ENCODE measurements at regions not wholly inside any gene's neighbourhood (a gene's known extent, or its start where the extent isn't known, plus 50 kb on each side); places are given as distances from the start of the nearest gene placed in this dataset.

DNA sequence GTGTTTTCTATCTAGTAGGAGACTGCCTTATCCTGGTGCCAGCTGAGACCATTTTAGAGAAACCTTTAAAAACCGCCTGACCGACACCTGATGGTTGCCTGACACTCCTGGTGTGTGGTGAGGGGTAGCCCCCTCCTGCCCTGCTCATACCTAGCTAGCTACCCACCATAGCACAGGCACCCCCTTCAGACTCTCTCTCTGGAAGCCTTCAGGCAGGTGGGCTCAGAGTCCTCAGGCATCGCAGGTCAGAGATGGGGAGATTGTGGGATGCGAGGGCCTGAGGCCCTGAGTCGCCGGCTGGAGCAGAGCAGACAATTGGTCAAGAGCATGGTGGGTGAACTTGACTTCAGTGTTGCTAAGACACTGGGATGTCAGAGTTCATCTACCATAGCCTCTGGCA lies 424.6 kb downstream of the BRD1 start:
- H3K27ac ChIP-seq, result no peak overlapping the region
- TF ChIP-seq, protein P1, sequence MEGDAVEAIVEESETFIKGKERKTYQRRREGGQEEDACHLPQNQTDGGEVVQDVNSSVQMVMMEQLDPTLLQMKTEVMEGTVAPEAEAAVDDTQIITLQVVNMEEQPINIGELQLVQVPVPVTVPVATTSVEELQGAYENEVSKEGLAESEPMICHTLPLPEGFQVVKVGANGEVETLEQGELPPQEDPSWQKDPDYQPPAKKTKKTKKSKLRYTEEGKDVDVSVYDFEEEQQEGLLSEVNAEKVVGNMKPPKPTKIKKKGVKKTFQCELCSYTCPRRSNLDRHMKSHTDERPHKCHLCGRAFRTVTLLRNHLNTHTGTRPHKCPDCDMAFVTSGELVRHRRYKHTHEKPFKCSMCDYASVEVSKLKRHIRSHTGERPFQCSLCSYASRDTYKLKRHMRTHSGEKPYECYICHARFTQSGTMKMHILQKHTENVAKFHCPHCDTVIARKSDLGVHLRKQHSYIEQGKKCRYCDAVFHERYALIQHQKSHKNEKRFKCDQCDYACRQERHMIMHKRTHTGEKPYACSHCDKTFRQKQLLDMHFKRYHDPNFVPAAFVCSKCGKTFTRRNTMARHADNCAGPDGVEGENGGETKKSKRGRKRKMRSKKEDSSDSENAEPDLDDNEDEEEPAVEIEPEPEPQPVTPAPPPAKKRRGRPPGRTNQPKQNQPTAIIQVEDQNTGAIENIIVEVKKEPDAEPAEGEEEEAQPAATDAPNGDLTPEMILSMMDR (IDR thresholded peaks at IDR 0.05), result no peak
- H3K9me3 ChIP-seq, result no peaks in the 10 kb centered on the region
- no peak overlapping the region for H3K4me3 ChIP-seq
- no peaks in the 10 kb centered on the region for H3K4me1 ChIP-seq
- H3K36me3 ChIP-seq, result no peaks in the 10 kb centered on the region
- DNase-seq (no peak), ATAC-seq (no peak)
- intact Hi-C loops (cut with DNase I), result no loop called here
- H3K27me3 ChIP-seq, result peaks cover 0 to 61% of the 10 kb centered on the region in 2 donors

GRCh38 chr22:49402169-49402568 lies 425.5 kb downstream of the BRD1 start:
- Histone ChIP-seq H3K9me3 (no peaks in the 10 kb centered on the region), H3K4me3 (no peak overlapping the region), H3K36me3 (no peaks in the 10 kb centered on the region), H3K27me3 (peaks cover 0 to 65% of the 10 kb centered on the region in 2 donors), H3K4me1 (no peaks in the 10 kb centered on the region), H3K27ac (no peak overlapping the region)
- TF ChIP-seq, protein P1 (IDR thresholded peaks at IDR 0.05), result no peak
- ATAC-seq (no peak), DNase-seq (no peak)
- intact Hi-C loops (cut with DNase I), result no loop called here

DNA sequence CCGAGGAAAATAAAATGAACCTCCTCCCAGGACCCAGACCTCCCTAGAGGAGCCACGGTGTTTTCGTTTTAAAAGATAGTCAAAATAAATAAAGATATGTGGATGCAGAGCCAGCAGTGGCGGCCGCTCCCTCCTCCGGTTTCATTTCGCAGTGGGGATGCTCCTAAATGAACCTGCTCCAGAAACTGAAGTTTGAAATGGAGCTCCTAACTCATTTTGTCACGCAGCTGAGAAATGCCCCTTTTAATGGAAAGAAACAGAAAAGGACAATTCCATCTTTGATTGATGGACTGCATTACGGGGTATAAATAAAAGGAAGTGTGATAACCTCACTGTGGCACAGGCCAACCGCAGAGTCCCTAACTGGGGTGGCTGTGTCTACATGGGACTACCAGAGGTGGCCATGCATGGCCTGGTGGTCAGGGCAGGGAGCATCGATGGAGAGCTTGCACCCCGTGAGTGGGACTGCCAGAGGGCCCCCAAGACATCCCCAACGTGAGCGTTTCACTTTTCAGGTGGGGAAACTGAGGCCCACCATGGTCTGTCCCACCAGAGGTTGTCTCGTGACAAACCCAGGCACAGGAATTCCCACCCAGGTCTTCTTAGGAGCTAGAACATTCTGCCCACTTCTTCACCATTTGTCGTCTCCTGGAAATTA lies 426.6 kb downstream of the BRD1 start:
- Histone ChIP-seq H3K4me1 (no peaks in the 10 kb centered on the region), H3K9me3 (no peaks in the 10 kb centered on the region), H3K27ac (no peak overlapping the region), H3K4me3 (no peak overlapping the region), H3K27me3 (peaks cover 0 to 68% of the 10 kb centered on the region in 2 donors), H3K36me3 (no peaks in the 10 kb centered on the region)
- TF ChIP-seq, protein P1 (IDR thresholded peaks at IDR 0.05), result no peak
- intact Hi-C loops (cut with DNase I), result no loop called here
- no peak for ATAC-seq
- DNase-seq, result no peak

- ATAC-seq (no peak), DNase-seq (no peak)
- Histone ChIP-seq H3K9me3 (no peaks in the 10 kb centered on the region), H3K4me3 (no peak overlapping the region), H3K27me3 (peaks cover 0 to 68% of the 10 kb centered on the region in 2 donors), H3K36me3 (no peaks in the 10 kb centered on the region), H3K27ac (no peak overlapping the region), H3K4me1 (no peaks in the 10 kb centered on the region)
- intact Hi-C loops (cut with DNase I), result no loop called here
- TF ChIP-seq, protein P1 (IDR thresholded peaks at IDR 0.05), result no peak
These were observed 427.3 kb downstream of the BRD1 start for GRCh38 chr22:49400136-49400940.

DNA sequence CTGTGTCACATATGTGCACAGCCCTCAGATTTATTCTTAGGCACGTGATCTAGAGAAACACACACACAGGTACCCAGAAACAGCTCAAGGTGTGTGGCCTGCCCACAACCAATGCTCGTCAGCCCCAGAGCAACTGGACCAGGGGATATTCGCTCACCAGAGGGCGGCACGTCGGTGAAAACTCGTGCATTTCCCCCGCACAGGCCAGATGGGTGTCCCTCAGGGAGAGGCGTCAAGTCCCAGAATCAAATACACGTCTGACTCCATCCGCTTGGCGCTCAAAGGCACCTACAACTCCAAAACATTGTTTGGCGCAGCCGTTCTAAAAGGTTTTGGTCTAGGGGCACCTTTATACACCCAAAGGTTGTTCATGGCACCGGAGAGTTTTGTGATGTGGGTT lies 429.0 kb downstream of the BRD1 start:
- H3K4me3 ChIP-seq, result no peak overlapping the region
- no peaks in the 10 kb centered on the region for H3K36me3 ChIP-seq
- TF ChIP-seq, protein P1 (IDR thresholded peaks at IDR 0.05), result no peak
- H3K27ac ChIP-seq, result no peak overlapping the region
- peaks cover 0 to 6% of the 10 kb centered on the region in 2 donors for H3K9me3 ChIP-seq
- peaks cover 0 to 63% of the 10 kb centered on the region in 2 donors for H3K27me3 ChIP-seq
- H3K4me1 ChIP-seq, result no peaks in the 10 kb centered on the region
- DNase-seq (no peak), ATAC-seq (no peak)
- intact Hi-C loops (cut with DNase I), result no loop called here

Data from left lung (tissue), 4 donors.